ENCODE measurements at regions not wholly inside any gene's neighbourhood (a gene's known extent, or its start where the extent isn't known, plus 50 kb on each side); places are given as distances from the start of the nearest gene placed in this dataset.

DNA sequence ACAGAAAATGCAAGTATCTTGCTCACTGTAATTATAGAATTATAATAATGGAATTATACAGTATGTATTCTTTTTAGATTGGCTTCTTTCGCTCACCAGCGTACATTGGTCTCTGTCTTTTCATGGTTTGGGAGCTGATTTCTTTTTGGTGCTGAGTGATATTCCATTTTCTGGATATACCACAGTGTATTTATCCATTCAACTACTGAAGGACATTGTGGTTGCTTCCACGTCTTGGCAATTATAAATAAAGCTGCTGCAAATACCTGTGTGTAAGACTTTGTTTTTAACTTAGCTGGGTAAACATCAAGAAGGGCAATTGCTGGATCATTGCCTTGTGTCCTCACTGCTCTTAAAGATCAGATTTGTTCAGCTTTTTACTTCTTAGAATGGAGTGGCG is 55.3 kb downstream of the SEPTIN7 start:
- TF ChIP-seq LARP7 (IDR thresholded peaks at IDR 0.05) (no peak), NFXL1 (CRISPR knock-in tag; IDR thresholded peaks at IDR 0.05) (no peak), POLR2AphosphoS5 (IDR thresholded peaks at IDR 0.05; ENCODE audit: control insufficient read depth, insufficient read depth, low read depth, low read length) (no peak), CEBPB (tag; IDR thresholded peaks at IDR 0.05) (no peak), MAFF (IDR thresholded peaks at IDR 0.05; ENCODE audit: low read length) (no peak), EP300 (IDR thresholded peaks at IDR 0.05; ENCODE audit: low read length) (no peak), KLF13 (tag; IDR thresholded peaks at IDR 0.05; ENCODE audit: borderline replicate concordance, low read depth) (no peak)
- TF ChIP-seq, protein P1, sequence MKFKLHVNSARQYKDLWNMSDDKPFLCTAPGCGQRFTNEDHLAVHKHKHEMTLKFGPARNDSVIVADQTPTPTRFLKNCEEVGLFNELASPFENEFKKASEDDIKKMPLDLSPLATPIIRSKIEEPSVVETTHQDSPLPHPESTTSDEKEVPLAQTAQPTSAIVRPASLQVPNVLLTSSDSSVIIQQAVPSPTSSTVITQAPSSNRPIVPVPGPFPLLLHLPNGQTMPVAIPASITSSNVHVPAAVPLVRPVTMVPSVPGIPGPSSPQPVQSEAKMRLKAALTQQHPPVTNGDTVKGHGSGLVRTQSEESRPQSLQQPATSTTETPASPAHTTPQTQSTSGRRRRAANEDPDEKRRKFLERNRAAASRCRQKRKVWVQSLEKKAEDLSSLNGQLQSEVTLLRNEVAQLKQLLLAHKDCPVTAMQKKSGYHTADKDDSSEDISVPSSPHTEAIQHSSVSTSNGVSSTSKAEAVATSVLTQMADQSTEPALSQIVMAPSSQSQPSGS (CRISPR knock-in tag; IDR thresholded peaks at IDR 0.05) = no peak
- TF ChIP-seq, protein P2, sequence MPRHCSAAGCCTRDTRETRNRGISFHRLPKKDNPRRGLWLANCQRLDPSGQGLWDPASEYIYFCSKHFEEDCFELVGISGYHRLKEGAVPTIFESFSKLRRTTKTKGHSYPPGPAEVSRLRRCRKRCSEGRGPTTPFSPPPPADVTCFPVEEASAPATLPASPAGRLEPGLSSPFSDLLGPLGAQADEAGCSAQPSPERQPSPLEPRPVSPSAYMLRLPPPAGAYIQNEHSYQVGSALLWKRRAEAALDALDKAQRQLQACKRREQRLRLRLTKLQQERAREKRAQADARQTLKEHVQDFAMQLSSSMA (CRISPR knock-in tag; IDR thresholded peaks at IDR 0.05) = no peak
